Astrocyte (in vitro differentiated cells and primary cell): ENCODE measurements at regions not wholly inside any gene's neighbourhood (a gene's known extent, or its start where the extent isn't known, plus 50 kb on each side); places are given as distances from the start of the nearest gene placed in this dataset.

Experiments
- DNase-seq: peaks from one replicate; pipeline ENCODE4 v3.0.0-alpha.2; 2010; ENCODE audit warnings: low read depth
- FAIRE-seq: peaks from 2 replicates; lab custom pipeline; 2011; peaks lifted over from hg19 to GRCh38; lab: Jason Lieb, UNC
- H2AFZ ChIP-seq: 2 replicates; pipeline ENCODE4 v1.6.0; 2012; ENCODE audit warnings: low read depth, low read length, inconsistent platforms
- H3K27ac ChIP-seq: 2 replicates; pipeline ENCODE4 v1.5.1; 2011; ENCODE audit warnings: low read depth, low read length, inconsistent platforms
- H3K27me3 ChIP-seq: 2 replicates; pipeline ENCODE4 v1.6.0; 2011; ENCODE audit warnings: low read length, inconsistent platforms; ENCODE audit not compliant: insufficient read depth
- H3K36me3 ChIP-seq: 2 replicates; pipeline ENCODE4 v1.5.1; 2011; ENCODE audit warnings: low read length, inconsistent platforms; ENCODE audit not compliant: insufficient read depth
- H3K4me1 ChIP-seq: 2 replicates; pipeline ENCODE4 v1.5.1; 2011; ENCODE audit warnings: low read length, inconsistent platforms; ENCODE audit not compliant: insufficient read depth
- H3K4me2 ChIP-seq: 2 replicates; pipeline ENCODE4 v1.6.0; 2012; ENCODE audit warnings: low read length, inconsistent platforms
- H3K4me3 ChIP-seq: 2 replicates; pipeline ENCODE4 v1.5.1; 2011; ENCODE audit warnings: low read depth, mild to moderate bottlenecking, low read length, inconsistent platforms; ENCODE audit not compliant: insufficient read depth
- H3K79me2 ChIP-seq: 2 replicates; pipeline ENCODE4 v1.6.0; 2012; ENCODE audit warnings: mild to moderate bottlenecking, low read length, inconsistent platforms; ENCODE audit not compliant: insufficient read depth
- H3K9ac ChIP-seq: 2 replicates; pipeline ENCODE4 v1.6.0; 2012; ENCODE audit warnings: mild to moderate bottlenecking, low read length, inconsistent platforms
- H3K9me3 ChIP-seq: 2 replicates; pipeline ENCODE4 v1.5.1; 2012; ENCODE audit warnings: low read depth, mild to moderate bottlenecking, low read length, inconsistent platforms; ENCODE audit not compliant: insufficient read depth
- H4K20me1 ChIP-seq: 2 replicates; pipeline ENCODE4 v1.6.0; 2012; ENCODE audit warnings: low read length, inconsistent platforms; ENCODE audit not compliant: insufficient read depth
- H3K27ac Mint-ChIP-seq: one replicate; pipeline ENCODE4 v1.8.0; 2021; ENCODE audit warnings: mild to moderate bottlenecking, mixed read lengths; ENCODE audit not compliant: unreplicated experiment
- H3K27me3 Mint-ChIP-seq: one replicate; pipeline ENCODE4 v1.8.0; 2021; ENCODE audit warnings: low read depth, mixed read lengths; ENCODE audit not compliant: unreplicated experiment
- H3K36me3 Mint-ChIP-seq: one replicate; pipeline ENCODE4 v1.8.0; 2021; ENCODE audit warnings: low read depth, mixed read lengths; ENCODE audit not compliant: unreplicated experiment
- H3K4me1 Mint-ChIP-seq: one replicate; pipeline ENCODE4 v1.8.0; 2021; ENCODE audit warnings: low read depth, mixed read lengths; ENCODE audit not compliant: unreplicated experiment
- H3K4me3 Mint-ChIP-seq: one replicate; pipeline ENCODE4 v1.8.0; 2021; ENCODE audit warnings: mild to moderate bottlenecking, moderate library complexity, mixed read lengths; ENCODE audit not compliant: unreplicated experiment
- H3K9me3 Mint-ChIP-seq: one replicate; pipeline ENCODE4 v1.8.0; 2021; ENCODE audit warnings: mild to moderate bottlenecking, mixed read lengths; ENCODE audit not compliant: unreplicated experiment
- EZH2 ChIP-seq: IDR thresholded peaks from 2 replicates; pipeline ENCODE4 v1.6.1; 2012; ENCODE audit warnings: mild to moderate bottlenecking, low read length, inconsistent platforms; ENCODE audit not compliant: insufficient read depth
- TF ChIP-seq, protein P1 (sequence below): IDR thresholded peaks from 2 replicates; pipeline ENCODE4 v1.5.1; 2011; ENCODE audit warnings: low read depth, mild to moderate bottlenecking, inconsistent platforms, low read length, moderate library complexity; ENCODE audit not compliant: insufficient read depth

DNA sequence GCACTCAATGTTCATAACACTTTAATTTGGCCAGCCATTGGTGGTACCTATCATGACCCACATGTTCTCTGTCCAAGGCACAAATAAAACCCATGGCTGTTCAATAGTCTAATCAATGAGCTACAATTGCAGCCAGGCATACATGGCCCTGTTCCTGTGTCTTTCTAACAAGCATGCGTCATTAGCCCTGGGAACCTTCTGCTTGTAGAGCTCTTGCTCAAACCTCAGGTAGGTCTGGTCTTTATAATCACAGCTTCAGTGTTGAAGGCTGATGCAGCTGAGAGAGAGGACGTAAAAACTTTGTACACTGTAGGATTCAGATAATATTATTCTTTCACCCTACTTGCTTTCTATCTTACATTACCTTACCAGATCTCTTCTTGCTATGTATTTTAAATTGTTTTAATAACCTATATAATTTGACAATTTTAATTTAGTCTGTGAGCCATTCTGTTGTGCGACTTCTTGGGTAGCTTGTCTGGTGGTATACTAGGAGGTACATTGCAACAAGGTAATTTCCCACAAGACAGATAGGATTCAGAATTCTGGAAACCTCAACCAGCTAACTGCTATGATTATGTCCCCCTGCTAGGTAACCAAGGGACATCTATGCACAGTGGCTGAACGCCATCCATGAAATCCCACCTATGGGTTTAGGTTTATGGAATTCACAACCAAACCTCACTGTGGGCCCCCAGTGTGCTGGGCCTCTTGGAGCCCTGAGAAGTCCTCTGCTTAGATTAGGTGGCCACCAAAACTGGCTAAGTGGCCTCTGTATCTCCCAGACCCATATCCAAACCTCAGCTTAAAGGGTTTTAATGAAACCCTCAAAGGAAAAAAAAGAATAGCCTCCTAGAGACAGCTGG lies 55.4 kb upstream of the RIPOR2 start:
- no peak overlapping the region for H3K27ac Mint-ChIP-seq
- Histone ChIP-seq H3K4me2 (no peak overlapping the region), H2AFZ (no peak overlapping the region), H3K27me3 (no peaks in the 10 kb centered on the region), H3K79me2 (no peaks in the 10 kb centered on the region), H4K20me1 (no peaks in the 10 kb centered on the region), H3K9me3 (no peaks in the 10 kb centered on the region), H3K9ac (no peak overlapping the region), H3K4me1 (no peaks in the 10 kb centered on the region), H3K27ac (no peak overlapping the region), H3K36me3 (no peaks in the 10 kb centered on the region), H3K4me3 (no peak overlapping the region)
- TF ChIP-seq, protein P1, sequence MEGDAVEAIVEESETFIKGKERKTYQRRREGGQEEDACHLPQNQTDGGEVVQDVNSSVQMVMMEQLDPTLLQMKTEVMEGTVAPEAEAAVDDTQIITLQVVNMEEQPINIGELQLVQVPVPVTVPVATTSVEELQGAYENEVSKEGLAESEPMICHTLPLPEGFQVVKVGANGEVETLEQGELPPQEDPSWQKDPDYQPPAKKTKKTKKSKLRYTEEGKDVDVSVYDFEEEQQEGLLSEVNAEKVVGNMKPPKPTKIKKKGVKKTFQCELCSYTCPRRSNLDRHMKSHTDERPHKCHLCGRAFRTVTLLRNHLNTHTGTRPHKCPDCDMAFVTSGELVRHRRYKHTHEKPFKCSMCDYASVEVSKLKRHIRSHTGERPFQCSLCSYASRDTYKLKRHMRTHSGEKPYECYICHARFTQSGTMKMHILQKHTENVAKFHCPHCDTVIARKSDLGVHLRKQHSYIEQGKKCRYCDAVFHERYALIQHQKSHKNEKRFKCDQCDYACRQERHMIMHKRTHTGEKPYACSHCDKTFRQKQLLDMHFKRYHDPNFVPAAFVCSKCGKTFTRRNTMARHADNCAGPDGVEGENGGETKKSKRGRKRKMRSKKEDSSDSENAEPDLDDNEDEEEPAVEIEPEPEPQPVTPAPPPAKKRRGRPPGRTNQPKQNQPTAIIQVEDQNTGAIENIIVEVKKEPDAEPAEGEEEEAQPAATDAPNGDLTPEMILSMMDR, result no peak
- TF ChIP-seq EZH2, result no peak
- no peak overlapping the region for H3K4me3 Mint-ChIP-seq
- DNase-seq (no peak), FAIRE-seq (no peak)
- no peaks in the 10 kb centered on the region for H3K27me3 Mint-ChIP-seq
- H3K4me1 Mint-ChIP-seq, result peaks cover 7% of the 10 kb centered on the region
- H3K36me3 Mint-ChIP-seq, result no peaks in the 10 kb centered on the region
- H3K9me3 Mint-ChIP-seq, result peaks cover 4% of the 10 kb centered on the region

DNA sequence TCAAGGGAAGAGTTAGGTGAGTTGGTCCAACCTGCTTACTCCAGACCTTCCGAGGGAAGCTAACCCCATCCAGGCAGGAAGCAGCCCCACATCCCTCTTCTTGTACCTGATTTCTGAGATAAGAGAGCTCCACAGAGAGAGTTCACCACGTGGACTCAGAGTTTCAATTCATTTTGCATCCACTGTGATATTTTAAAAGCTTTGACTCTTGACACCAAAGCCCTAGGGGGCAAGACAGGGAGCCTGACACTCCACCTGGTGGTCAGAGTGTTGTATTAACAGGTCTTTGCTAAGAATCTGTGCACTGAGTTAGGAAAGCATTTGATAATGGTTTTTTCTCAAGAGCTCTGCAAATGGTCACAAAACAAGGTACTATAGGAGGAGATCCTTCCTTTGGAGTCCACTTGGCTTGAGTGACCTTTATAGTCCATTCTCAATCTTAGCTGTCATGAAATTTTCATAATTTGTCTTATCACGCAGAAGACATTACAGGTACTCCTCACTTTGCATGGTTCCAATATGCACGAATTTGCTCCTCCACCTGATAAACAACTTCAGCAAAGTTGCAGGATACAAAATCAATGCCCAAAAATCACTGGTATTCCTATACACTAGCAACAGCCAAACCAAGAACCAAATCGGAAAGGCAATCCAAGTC lies 56.2 kb upstream of the RIPOR2 start:
- Histone ChIP-seq H2AFZ (no peak overlapping the region), H3K9me3 (no peaks in the 10 kb centered on the region), H3K4me1 (no peaks in the 10 kb centered on the region), H3K27me3 (no peaks in the 10 kb centered on the region), H3K9ac (no peak overlapping the region), H4K20me1 (no peaks in the 10 kb centered on the region), H3K79me2 (no peaks in the 10 kb centered on the region), H3K27ac (no peak overlapping the region), H3K4me3 (no peak overlapping the region), H3K4me2 (no peak overlapping the region), H3K36me3 (no peaks in the 10 kb centered on the region)
- no peaks in the 10 kb centered on the region for H3K36me3 Mint-ChIP-seq
- DNase-seq (no peak), FAIRE-seq (peak; percentile 52)
- no peak overlapping the region for H3K4me3 Mint-ChIP-seq
- H3K27ac Mint-ChIP-seq, result no peak overlapping the region
- TF ChIP-seq, protein P1, result peak; percentile 57
- no peak for TF ChIP-seq EZH2
- peaks cover 7% of the 10 kb centered on the region for H3K4me1 Mint-ChIP-seq
- peaks cover 4% of the 10 kb centered on the region for H3K9me3 Mint-ChIP-seq
- no peaks in the 10 kb centered on the region for H3K27me3 Mint-ChIP-seq

DNA sequence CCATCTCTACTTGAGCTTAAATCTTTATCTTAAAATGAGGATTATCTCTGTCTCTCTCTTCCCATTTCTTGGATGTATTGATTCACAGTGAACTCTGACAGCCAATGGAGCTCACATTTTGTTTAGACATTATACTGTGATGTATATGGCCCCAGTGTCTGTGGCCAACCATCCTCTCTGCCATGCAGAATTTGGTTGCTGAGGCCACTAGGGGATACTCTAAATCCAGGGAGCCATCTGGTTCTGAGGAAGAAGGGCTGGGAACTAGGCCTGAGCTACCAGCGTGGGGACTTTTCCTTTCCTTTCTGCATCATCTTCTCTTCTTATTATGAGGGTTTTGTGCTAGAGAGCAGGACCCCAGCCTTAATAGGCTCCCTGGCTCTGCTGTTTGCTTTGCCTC lies 59.1 kb upstream of the RIPOR2 start:
- Histone ChIP-seq H3K36me3 (no peaks in the 10 kb centered on the region), H4K20me1 (no peaks in the 10 kb centered on the region), H3K27ac (no peak overlapping the region), H3K4me1 (no peaks in the 10 kb centered on the region), H3K4me3 (no peak overlapping the region), H3K9me3 (no peaks in the 10 kb centered on the region), H3K9ac (no peak overlapping the region), H2AFZ (no peak overlapping the region), H3K27me3 (no peaks in the 10 kb centered on the region), H3K79me2 (no peaks in the 10 kb centered on the region), H3K4me2 (no peak overlapping the region)
- Mint-ChIP-seq H3K27me3 (no peaks in the 10 kb centered on the region), H3K9me3 (peaks cover 4% of the 10 kb centered on the region), H3K4me1 (peaks cover 7% of the 10 kb centered on the region), H3K4me3 (no peak overlapping the region), H3K36me3 (no peaks in the 10 kb centered on the region), H3K27ac (no peak overlapping the region)
- FAIRE-seq, result no peak
- TF ChIP-seq EZH2, result no peak
- TF ChIP-seq, protein P1, result no peak
- DNase-seq, result no peak
